SIG-M5 treated with dmso at 0.1 percent for 504 hours (cell line): ENCODE measurements at regions not wholly inside any gene's neighbourhood (a gene's known extent, or its start where the extent isn't known, plus 50 kb on each side); places are given as distances from the start of the nearest gene placed in this dataset.

ENCODE experiments used
- DNase-seq: peaks from one replicate; lab custom pipeline; 2025; ENCODE audit not compliant: unreplicated experiment; lab: John Stamatoyannopoulos, UW

GRCh38 chr16:86306811-86307513, 203.4 kb upstream of the FOXF1 start:
- DNase-seq, result no peak

DNA sequence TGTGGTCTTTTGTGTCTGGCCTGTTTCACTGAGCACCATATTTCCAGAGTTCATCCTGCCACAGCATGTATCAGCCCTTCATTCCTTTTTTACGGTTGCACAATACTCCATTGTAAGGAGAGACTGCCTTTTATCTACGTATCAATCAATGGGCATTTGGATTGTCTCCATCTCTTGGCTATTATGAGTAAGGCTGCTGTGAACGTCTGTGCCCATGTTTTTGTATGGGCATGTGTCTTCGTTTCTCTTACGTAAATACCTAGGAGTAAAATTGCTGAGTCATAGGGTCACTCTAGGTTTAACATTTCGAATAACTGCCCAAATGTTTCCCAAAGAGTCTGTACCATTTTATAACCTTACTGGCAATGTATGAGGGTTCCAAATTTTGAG, 202.8 kb upstream of the FOXF1 start:
- DNase-seq, result no peak

GRCh38 chr16:86308514-86308913, 201.8 kb upstream of the FOXF1 start:
- no peak for DNase-seq

GRCh38 chr16:86313631-86314030, 196.7 kb upstream of the FOXF1 start:
- DNase-seq, result no peak

DNA sequence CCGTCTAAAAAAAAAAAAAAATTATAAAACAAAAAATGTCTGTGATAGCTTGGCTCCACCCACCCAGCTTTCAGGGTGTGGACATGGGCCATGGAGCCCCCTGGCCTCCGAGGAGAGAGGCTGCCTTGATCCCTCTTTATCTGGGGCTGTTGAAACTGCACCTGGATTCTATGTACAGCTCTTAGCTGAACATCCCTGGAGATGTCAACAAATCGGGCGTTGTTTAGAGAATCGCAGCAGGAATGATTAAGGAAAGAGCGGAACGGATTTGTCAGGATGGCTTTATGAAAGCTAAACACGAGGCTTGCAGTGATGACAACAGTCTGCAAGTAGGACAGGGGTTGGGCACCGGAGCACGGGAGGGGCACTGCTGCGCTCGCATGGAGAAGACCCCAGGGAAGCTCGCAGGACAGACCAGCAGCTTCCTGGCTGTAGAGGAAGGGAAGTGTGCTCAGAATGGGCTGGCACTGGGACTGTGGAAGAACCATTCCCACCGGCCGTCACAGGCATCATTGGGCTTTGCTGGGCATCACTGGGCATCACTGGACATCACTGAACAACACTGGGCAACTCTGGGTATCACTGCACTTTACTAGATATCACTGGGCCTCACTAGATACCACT, 195.8 kb upstream of the FOXF1 start:
- no peak for DNase-seq

GRCh38 chr16:86316967-86317812, 193.1 kb upstream of the FOXF1 start:
- DNase-seq, result no peak

- DNase-seq, result no peak
Measured at GRCh38 chr16:86317813-86318650, 192.3 kb upstream of the FOXF1 start.

GRCh38 chr16:86319585-86320236, 190.6 kb upstream of the FOXF1 start:
- peak; percentile 55 for DNase-seq

DNA sequence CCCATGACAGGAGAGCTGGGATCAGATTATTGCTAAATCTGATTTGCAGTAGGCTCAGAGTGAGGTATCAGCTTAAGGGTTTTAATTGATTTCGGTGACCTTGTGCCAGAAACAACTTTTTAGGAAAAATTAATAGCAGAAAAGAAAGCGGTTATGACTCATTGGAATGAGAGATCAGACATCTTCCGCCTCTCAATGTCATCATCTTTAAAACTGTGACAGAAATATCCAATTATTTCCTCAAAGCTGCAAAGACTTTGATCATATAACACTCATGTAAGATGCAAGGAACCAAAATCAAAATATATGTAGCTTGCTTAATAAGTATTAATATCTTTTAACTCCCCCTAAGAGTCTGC, 190.1 kb upstream of the FOXF1 start:
- peak; percentile 24 for DNase-seq

DNA sequence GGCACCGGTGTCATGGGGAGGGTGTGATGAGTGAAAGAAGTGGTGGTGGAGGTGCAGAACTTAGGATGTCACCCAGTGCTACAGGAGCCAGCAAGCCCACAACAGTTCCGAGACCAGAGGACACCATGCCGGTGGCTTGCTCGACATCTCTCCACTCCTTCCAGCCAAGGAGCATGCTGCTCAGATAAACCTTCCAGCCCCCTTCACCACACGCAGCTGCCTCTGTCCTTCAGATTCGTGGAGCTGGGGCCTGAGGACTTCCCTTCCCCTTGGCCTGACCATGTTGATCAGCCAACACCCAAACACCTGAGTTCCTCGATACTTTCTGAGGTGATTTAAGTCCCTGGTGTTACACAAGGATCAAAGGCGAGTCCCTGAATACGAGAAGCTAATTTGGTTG, 188.8 kb upstream of the FOXF1 start:
- no peak for DNase-seq

DNA sequence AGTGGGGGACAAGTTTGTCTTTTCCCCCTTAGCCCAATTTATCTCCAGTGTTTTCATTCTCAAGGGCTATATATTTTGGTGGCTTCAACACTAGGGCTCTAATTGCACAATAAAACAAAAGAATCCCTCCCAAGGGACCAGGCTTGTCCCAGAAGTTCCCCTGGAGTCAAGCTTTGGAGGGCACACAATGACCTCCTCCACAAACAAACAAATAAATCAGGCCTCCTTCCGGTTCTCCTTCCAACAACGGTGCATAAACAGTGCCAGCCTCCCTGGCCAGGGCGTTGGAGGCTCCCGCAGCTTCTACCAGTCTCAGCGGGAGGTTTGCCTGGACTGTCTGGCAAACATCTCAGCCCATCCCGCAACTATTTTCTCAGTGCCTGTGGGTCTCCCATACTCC, 188.0 kb upstream of the FOXF1 start:
- no peak for DNase-seq

- DNase-seq, result no peak
Measured at GRCh38 chr16:86322806-86323205, 187.5 kb upstream of the FOXF1 start.

GRCh38 chr16:86324320-86324719, 186.0 kb upstream of the FOXF1 start:
- DNase-seq, result no peak

- DNase-seq, result no peak
Measured at GRCh38 chr16:86325360-86325759, 185.0 kb upstream of the FOXF1 start.

DNA sequence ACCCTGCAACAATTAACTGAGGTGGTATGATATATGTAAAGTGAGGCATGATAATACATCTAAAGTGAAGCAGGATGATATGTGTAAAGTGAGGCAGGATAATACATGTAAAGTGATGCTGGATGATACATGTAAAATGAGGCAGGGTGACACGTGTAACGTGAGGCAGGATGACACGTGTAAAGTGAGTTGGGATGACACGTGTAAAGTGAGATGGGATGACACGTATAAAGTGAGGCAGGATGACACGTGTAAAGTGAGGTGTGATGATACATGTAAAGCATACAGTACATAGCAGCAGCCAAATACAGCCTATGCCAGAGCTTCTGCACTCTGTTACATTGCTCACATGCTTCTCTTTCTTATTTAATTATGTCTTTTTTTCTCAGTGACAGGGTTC, 184.4 kb upstream of the FOXF1 start:
- no peak for DNase-seq

- DNase-seq, result no peak
Measured at GRCh38 chr16:86327321-86327720, 183.0 kb upstream of the FOXF1 start.

GRCh38 chr16:86330906-86331305, 179.4 kb upstream of the FOXF1 start:
- DNase-seq, result no peak

DNA sequence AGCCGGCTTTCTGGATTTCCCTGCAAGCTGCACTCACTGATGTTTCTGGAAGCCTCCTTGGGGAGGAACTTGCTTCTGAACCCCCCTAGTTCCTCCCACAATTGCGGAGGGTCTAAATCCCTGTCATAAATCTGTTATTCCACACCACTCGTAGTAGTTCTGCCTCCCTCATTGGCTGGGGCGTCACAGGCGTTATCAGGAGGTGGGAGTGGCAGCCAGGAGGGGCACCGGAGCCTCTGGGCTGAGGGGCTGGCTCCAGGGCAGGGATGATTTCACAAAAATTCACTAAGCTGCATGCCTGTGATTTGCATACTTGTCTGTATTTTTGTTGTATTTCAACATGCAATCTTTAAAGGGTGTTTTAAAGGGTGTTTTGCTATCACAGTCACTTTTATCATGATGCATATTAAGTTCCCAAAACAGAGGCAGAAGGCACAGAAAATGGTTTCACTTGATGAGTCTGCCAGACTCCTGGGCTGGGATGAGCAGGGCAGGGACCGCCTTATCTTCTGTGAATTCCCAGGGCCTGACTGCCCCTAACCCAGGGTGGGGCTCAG, 176.2 kb upstream of the FOXF1 start:
- DNase-seq, result no peak

DNA sequence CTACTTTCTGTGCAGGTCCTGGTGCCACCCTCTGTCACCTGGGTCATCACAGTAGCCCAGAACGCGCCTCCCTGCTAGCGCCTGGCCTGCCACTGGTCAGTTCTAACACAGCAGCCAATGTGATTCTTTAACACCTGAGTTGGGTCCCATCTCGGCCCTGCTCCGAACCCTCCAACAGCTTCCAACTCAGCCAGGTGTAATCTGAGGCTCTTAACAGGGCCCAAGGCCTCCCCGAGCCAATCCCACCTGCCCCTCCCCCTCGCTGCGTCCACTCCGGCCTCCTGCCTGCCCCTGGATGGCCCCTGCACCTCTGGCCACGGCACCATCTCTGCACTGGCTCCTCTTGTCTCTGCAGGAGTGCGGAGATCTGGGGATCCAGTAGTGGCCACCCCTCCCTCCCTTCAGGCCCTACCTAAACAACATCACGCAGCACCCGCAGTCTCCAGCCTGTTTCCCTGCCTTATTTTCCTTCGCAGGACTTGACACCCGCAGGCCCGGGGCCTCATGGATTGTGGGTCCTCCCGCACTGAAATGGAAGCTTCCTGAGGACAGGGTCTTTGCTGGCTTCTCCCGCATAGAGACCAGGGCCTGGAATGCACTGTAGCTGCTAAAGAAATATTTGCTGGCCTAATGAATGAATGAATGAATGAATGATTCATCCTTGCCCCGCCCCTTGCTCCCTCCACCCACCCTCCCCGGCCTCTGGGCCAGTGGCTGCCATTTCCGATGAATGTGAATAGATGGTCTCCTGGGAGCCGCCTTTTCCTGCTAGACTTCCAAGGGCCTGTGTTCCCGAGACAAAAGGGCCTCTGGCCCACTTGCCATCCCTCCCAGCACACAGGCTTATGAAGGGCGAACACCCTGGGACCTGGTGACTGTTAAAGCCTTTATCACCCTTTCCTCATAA, 174.8 kb upstream of the FOXF1 start:
- no peak for DNase-seq
